Calu3 (cell line): ENCODE measurements at regions not wholly inside any gene's neighbourhood (a gene's known extent, or its start where the extent isn't known, plus 50 kb on each side); places are given as distances from the start of the nearest gene placed in this dataset.

Experiments
- BruUV-seq: library from RNA; stranded (reverse); fragments of 400-500 nt; replicated peaks from 2 replicates; lab custom pipeline; 2021; lab: Mats Ljungman, UMichigan
- CTCF ChIA-PET: fragments of 300-600 bp; sonication (Branson Sonifier 250); formaldehyde crosslinking; loops from one replicate; lab custom pipeline; 2022; ENCODE audit warnings: antibody characterized with exemption; lab: Charles Lee
- DNase-seq: peaks from one replicate; pipeline ENCODE4 v3.0.0; 2022
- H3K27ac Mint-ChIP-seq: one replicate; pipeline ENCODE4 v1.8.0; 2022; ENCODE audit warnings: mixed read lengths; ENCODE audit not compliant: unreplicated experiment
- H3K27me3 Mint-ChIP-seq: one replicate; pipeline ENCODE4 v1.8.0; 2022; ENCODE audit warnings: mixed read lengths; ENCODE audit not compliant: unreplicated experiment
- H3K36me3 Mint-ChIP-seq: one replicate; pipeline ENCODE4 v1.8.0; 2022; ENCODE audit warnings: mild to moderate bottlenecking, moderate library complexity, mixed read lengths; ENCODE audit not compliant: insufficient read depth, unreplicated experiment
- H3K4me1 Mint-ChIP-seq: one replicate; pipeline ENCODE4 v1.8.0; 2022; ENCODE audit warnings: mild to moderate bottlenecking, low read depth, mixed read lengths; ENCODE audit not compliant: unreplicated experiment
- H3K4me3 Mint-ChIP-seq: one replicate; pipeline ENCODE4 v1.8.0; 2022; ENCODE audit warnings: mild to moderate bottlenecking, low read depth, moderate library complexity, mixed read lengths; ENCODE audit not compliant: unreplicated experiment
- H3K9me3 Mint-ChIP-seq: one replicate; pipeline ENCODE4 v1.8.0; 2022; ENCODE audit warnings: low read depth, mixed read lengths; ENCODE audit not compliant: unreplicated experiment
- CTCF ChIP-seq: fragments of 200-600 bp; IDR thresholded peaks from one replicate; pipeline ENCODE4 v1.8.0; 2022; ENCODE audit warnings: antibody characterized with exemption; ENCODE audit not compliant: unreplicated experiment
- intact Hi-C: fragments of 100-400 bp; cut with micrococcal nuclease; formaldehyde crosslinking; loops from one replicate; pipeline ENCODE4 v1.10.0; 2022; ENCODE audit not compliant: unreplicated experiment

GRCh38 chr2:81084101-81084500 lies 779.5 kb upstream of the LRRTM1 start:
- no TSS peak for BruUV-seq
- Mint-ChIP-seq H3K4me1 (no peaks in the 10 kb centered on the region), H3K27me3 (no peaks in the 10 kb centered on the region), H3K27ac (no peak overlapping the region), H3K36me3 (no peaks in the 10 kb centered on the region), H3K4me3 (no peak overlapping the region), H3K9me3 (peaks cover 6% of the 10 kb centered on the region)
- intact Hi-C loops = no loop called here
- TF ChIP-seq CTCF = no peak
- no peak for DNase-seq
- CTCF ChIA-PET = no interaction called here

- no peak overlapping the region for H3K27ac Mint-ChIP-seq
Measured at GRCh38 chr2:81078631-81079030, 774.1 kb upstream of the LRRTM1 start.

GRCh38 chr2:81078102-81078501 lies 773.5 kb upstream of the LRRTM1 start:
- Mint-ChIP-seq H3K27me3 (no peaks in the 10 kb centered on the region), H3K4me3 (no peak overlapping the region), H3K9me3 (peaks cover 6% of the 10 kb centered on the region), H3K27ac (no peak overlapping the region), H3K4me1 (no peaks in the 10 kb centered on the region), H3K36me3 (no peaks in the 10 kb centered on the region)
- CTCF ChIA-PET = no interaction called here
- no peak for DNase-seq
- TF ChIP-seq CTCF = no peak
- intact Hi-C loops = no loop called here
- no TSS peak for BruUV-seq

More at GRCh38 chr2:81078631-81079030, 774.1 kb upstream of the LRRTM1 start:
- no TSS peak for BruUV-seq
- Mint-ChIP-seq H3K4me3 (no peak overlapping the region), H3K36me3 (no peaks in the 10 kb centered on the region), H3K27me3 (no peaks in the 10 kb centered on the region), H3K9me3 (peaks cover 6% of the 10 kb centered on the region), H3K4me1 (no peaks in the 10 kb centered on the region)
- no peak for TF ChIP-seq CTCF
- intact Hi-C loops = no loop called here
- DNase-seq = no peak
- CTCF ChIA-PET = interaction anchor here (0.5 kb wide), 1 partner anchor 15 kb away, joined by 3 read pairs; no protein-coding TSS in a partner anchor

DNA sequence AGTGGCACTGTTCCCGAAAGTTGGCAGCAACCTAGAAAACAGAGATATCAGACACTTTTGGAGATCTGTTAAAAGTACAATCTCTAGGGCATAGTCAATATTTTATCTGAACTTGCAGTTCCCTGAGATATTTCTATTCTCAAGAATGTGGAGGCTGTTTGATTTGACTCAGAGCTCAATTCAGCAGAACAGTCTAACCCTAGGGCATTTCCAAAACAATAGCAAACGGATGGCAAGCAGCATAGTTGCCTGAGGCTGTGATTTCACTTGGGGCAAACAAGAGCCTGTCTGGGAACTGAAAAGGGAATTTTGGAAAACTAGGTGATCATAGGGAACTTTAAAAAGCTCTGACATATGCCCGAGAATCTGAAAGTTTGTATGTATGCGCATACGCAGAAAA lies 772.8 kb upstream of the LRRTM1 start:
- no peak for TF ChIP-seq CTCF
- BruUV-seq = no TSS peak
- no peak for DNase-seq
- Mint-ChIP-seq H3K4me3 (no peak overlapping the region), H3K27me3 (no peaks in the 10 kb centered on the region), H3K4me1 (no peaks in the 10 kb centered on the region), H3K36me3 (no peaks in the 10 kb centered on the region), H3K27ac (no peak overlapping the region), H3K9me3 (peaks cover 6% of the 10 kb centered on the region)
- intact Hi-C loops = no loop called here
- CTCF ChIA-PET = no interaction called here
